Stimulated activated CD8-positive, alpha-beta memory T cell treated with anti-CD3 and anti-CD28 coated beads, Interleukin-15, amount 100 ng/mL, for 48 hours (primary cell): ENCODE measurements at regions not wholly inside any gene's neighbourhood (a gene's known extent, or its start where the extent isn't known, plus 50 kb on each side); places are given as distances from the start of the nearest gene placed in this dataset.
A peak's percentile ranks its signal among the peaks of the same experiment; 100 is the strongest.

Experiments
- DNase-seq, 2 donors: peaks; one replicate each; pipeline ENCODE4 v3.0.0-alpha.2; 2020; ENCODE audit warnings: low read depth in 2 of 2

GRCh38 chr9:107431461-107431860 is 58.1 kb downstream of the KLF4 start:
- no peak for DNase-seq

- no peak for DNase-seq
These were observed 59.5 kb downstream of the KLF4 start for GRCh38 chr9:107430071-107430470.

GRCh38 chr9:107426126-107426525 is 63.4 kb downstream of the KLF4 start:
- DNase-seq, result no peak

- DNase-seq, result peak; percentile 26 to 46
These were observed 64.2 kb downstream of the KLF4 start for GRCh38 chr9:107425101-107426025.

GRCh38 chr9:107423540-107423939 is 66.0 kb downstream of the KLF4 start:
- DNase-seq, result no peak

- DNase-seq, result peak in 1 of 2 donors; percentile 12
These were observed 67.1 kb downstream of the KLF4 start for GRCh38 chr9:107422189-107423185.

GRCh38 chr9:107410420-107410819 is 79.1 kb downstream of the KLF4 start:
- DNase-seq, result no peak

- DNase-seq, result no peak
These were observed 79.8 kb downstream of the KLF4 start for GRCh38 chr9:107409581-107410389.

GRCh38 chr9:107407675-107408074 is 81.9 kb downstream of the KLF4 start:
- DNase-seq, result no peak

GRCh38 chr9:107405511-107405910 is 84.1 kb downstream of the KLF4 start:
- DNase-seq, result no peak

- no peak for DNase-seq
These were observed 84.8 kb downstream of the KLF4 start for GRCh38 chr9:107404736-107405135.

GRCh38 chr9:107404161-107404560 is 85.4 kb downstream of the KLF4 start:
- DNase-seq, result no peak

- DNase-seq, result no peak
These were observed 92.2 kb downstream of the KLF4 start for GRCh38 chr9:107397076-107398044.

GRCh38 chr9:107394264-107394663 is 95.3 kb downstream of the KLF4 start:
- no peak for DNase-seq

- DNase-seq, result no peak
These were observed 98.8 kb downstream of the KLF4 start for GRCh38 chr9:107390778-107391177.

- no peak for DNase-seq
These were observed 99.3 kb downstream of the KLF4 start for GRCh38 chr9:107390279-107390678.

GRCh38 chr9:107389617-107390071 is 99.9 kb downstream of the KLF4 start:
- no peak for DNase-seq

- DNase-seq, result no peak
These were observed 100.7 kb downstream of the KLF4 start for GRCh38 chr9:107388890-107389289.

- DNase-seq, result no peak
These were observed 102.2 kb downstream of the KLF4 start for GRCh38 chr9:107387409-107387808.

GRCh38 chr9:107386396-107386795 is 103.2 kb downstream of the KLF4 start:
- DNase-seq, result no peak
